ENCODE measurements at regions not wholly inside any gene's neighbourhood (a gene's known extent, or its start where the extent isn't known, plus 50 kb on each side); places are given as distances from the start of the nearest gene placed in this dataset.

- no peaks in the 10 kb centered on the region for H3K9me3 ChIP-seq (ENCODE audit: control insufficient read depth, insufficient read depth, low read length)
- H3K36me3 ChIP-seq (ENCODE audit: control insufficient read depth, insufficient read depth, low read length): no peaks in the 10 kb centered on the region
- peaks cover 16% of the 10 kb centered on the region for H3K27me3 ChIP-seq (ENCODE audit: control insufficient read depth, insufficient read depth, low read length)
- H3K4me3 ChIP-seq (ENCODE audit: low read depth, low read length): no peak overlapping the region
- no peaks in the 10 kb centered on the region for H3K4me1 ChIP-seq (ENCODE audit: control insufficient read depth, insufficient read depth, low read length)
- no peak overlapping the region for H3K9ac ChIP-seq (ENCODE audit: low read depth, low read length)
Measured at GRCh38 chr3:59432665-59433064, 382.8 kb upstream of the CFAP20DC start.

DNA sequence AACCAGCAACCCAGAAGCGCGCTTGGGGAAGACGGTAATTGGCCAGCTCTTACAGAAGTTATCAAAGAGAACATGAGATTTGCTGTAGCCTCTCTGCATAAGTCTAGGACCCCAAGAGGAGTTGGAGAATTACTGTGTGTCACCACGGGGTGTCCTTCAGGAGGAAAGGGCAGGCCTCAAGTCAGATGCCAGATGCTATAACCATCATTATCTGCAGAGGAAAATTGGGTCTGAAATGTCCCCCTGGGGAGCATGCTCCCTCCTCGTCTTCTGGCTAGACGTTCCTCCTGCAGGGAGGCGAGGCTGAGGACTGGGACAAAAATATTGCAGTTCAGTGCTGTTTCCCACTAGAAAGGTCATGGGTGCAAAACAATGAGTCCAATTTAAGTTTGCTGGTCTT, 380.5 kb upstream of the CFAP20DC start:
- Histone ChIP-seq H3K36me3 (ENCODE audit: control insufficient read depth, insufficient read depth, low read length) (no peaks in the 10 kb centered on the region), H3K9me3 (ENCODE audit: control insufficient read depth, insufficient read depth, low read length) (no peaks in the 10 kb centered on the region), H3K9ac (ENCODE audit: low read depth, low read length) (no peak overlapping the region), H3K27me3 (ENCODE audit: control insufficient read depth, insufficient read depth, low read length) (peaks cover 6% of the 10 kb centered on the region), H3K4me3 (ENCODE audit: low read depth, low read length) (no peak overlapping the region), H3K4me1 (ENCODE audit: control insufficient read depth, insufficient read depth, low read length) (no peaks in the 10 kb centered on the region)

DNA sequence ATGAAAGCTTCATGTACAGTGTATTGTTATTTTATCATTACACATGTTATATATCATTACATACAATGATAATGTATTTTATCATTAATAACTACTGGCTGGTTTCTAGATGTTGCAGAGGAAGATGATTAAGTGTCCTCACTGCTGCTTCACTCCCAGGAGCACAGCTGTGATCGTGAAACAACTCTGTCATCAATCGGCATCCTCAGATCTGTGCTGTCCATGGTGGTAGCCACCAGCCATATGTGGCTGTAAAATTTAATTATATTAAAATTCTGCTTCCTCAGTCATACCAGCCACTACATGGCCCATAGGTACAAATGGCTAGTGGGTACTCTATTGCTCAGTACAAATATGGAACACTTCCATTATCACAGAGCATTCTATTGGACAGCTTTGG, 379.4 kb upstream of the CFAP20DC start:
- no peaks in the 10 kb centered on the region for H3K9me3 ChIP-seq (ENCODE audit: control insufficient read depth, insufficient read depth, low read length)
- no peaks in the 10 kb centered on the region for H3K36me3 ChIP-seq (ENCODE audit: control insufficient read depth, insufficient read depth, low read length)
- no peaks in the 10 kb centered on the region for H3K4me1 ChIP-seq (ENCODE audit: control insufficient read depth, insufficient read depth, low read length)
- no peak overlapping the region for H3K9ac ChIP-seq (ENCODE audit: low read depth, low read length)
- H3K27me3 ChIP-seq (ENCODE audit: control insufficient read depth, insufficient read depth, low read length): peaks cover 4% of the 10 kb centered on the region
- H3K4me3 ChIP-seq (ENCODE audit: low read depth, low read length): no peak overlapping the region

DNA sequence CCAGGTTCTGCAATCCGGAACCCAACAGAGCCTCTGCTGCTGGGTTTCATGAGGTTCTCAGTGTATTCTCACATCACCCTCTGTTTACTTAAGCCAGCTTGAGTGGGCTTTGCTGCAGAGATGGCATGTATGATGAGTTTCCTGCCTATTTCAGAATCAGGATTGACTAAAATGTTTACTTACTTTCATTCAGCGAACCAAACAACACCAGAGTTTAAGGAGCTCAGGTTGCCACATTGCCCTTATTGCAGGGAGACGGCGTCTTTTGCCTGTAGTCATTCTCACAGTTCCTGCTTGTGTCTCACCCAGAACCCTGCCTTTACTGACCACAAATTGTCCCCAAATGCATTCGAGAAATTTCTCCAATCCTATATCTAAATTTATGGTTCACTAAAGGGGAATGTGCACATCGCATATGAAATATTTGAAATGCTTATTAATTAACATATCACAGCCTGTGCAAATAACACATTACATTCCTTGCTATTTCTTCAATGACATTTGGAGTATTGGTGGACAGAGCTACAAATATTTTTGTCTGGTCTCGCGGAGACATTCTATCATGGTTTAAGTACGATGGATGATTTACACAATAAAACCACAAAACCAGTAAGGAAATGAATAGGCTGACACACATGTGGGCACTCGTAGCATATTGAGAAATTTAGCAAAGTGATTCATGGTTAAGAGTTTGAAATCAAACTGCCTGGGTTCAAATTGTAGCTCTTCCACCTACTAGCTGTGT, 377.2 kb upstream of the CFAP20DC start:
- Histone ChIP-seq H3K9ac (ENCODE audit: low read depth, low read length) (no peak overlapping the region), H3K4me3 (ENCODE audit: low read depth, low read length) (no peak overlapping the region), H3K9me3 (ENCODE audit: control insufficient read depth, insufficient read depth, low read length) (no peaks in the 10 kb centered on the region), H3K36me3 (ENCODE audit: control insufficient read depth, insufficient read depth, low read length) (no peaks in the 10 kb centered on the region), H3K4me1 (ENCODE audit: control insufficient read depth, insufficient read depth, low read length) (no peaks in the 10 kb centered on the region), H3K27me3 (ENCODE audit: control insufficient read depth, insufficient read depth, low read length) (no peaks in the 10 kb centered on the region)

DNA sequence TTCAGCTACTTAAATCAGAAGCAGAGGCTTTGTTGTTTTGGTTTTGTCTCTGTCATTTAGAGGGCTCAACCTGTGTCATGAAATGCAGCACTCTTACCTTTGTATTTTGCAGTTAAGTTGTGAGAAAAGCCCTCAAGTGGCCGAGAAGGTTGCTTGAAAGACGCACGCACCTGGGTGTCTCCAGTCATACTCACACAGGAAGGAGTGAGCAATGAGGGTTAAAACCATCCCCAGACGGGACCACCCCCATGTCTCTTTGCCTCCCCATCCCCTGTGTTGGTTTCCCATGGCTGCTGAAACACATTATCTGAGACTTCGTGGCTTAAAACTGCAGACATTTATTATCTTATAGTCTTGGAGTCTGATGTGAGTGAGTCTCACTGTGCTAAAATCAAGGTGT, 376.1 kb upstream of the CFAP20DC start:
- Histone ChIP-seq H3K9ac (ENCODE audit: low read depth, low read length) (no peak overlapping the region), H3K36me3 (ENCODE audit: control insufficient read depth, insufficient read depth, low read length) (no peaks in the 10 kb centered on the region), H3K9me3 (ENCODE audit: control insufficient read depth, insufficient read depth, low read length) (no peaks in the 10 kb centered on the region), H3K4me3 (ENCODE audit: low read depth, low read length) (no peak overlapping the region), H3K27me3 (ENCODE audit: control insufficient read depth, insufficient read depth, low read length) (no peaks in the 10 kb centered on the region), H3K4me1 (ENCODE audit: control insufficient read depth, insufficient read depth, low read length) (no peaks in the 10 kb centered on the region)

GRCh38 chr3:59425371-59425770, 375.5 kb upstream of the CFAP20DC start:
- H3K9ac ChIP-seq (ENCODE audit: low read depth, low read length): no peak overlapping the region
- H3K9me3 ChIP-seq (ENCODE audit: control insufficient read depth, insufficient read depth, low read length): no peaks in the 10 kb centered on the region
- no peaks in the 10 kb centered on the region for H3K27me3 ChIP-seq (ENCODE audit: control insufficient read depth, insufficient read depth, low read length)
- no peaks in the 10 kb centered on the region for H3K4me1 ChIP-seq (ENCODE audit: control insufficient read depth, insufficient read depth, low read length)
- H3K4me3 ChIP-seq (ENCODE audit: low read depth, low read length): no peak overlapping the region
- no peaks in the 10 kb centered on the region for H3K36me3 ChIP-seq (ENCODE audit: control insufficient read depth, insufficient read depth, low read length)

DNA sequence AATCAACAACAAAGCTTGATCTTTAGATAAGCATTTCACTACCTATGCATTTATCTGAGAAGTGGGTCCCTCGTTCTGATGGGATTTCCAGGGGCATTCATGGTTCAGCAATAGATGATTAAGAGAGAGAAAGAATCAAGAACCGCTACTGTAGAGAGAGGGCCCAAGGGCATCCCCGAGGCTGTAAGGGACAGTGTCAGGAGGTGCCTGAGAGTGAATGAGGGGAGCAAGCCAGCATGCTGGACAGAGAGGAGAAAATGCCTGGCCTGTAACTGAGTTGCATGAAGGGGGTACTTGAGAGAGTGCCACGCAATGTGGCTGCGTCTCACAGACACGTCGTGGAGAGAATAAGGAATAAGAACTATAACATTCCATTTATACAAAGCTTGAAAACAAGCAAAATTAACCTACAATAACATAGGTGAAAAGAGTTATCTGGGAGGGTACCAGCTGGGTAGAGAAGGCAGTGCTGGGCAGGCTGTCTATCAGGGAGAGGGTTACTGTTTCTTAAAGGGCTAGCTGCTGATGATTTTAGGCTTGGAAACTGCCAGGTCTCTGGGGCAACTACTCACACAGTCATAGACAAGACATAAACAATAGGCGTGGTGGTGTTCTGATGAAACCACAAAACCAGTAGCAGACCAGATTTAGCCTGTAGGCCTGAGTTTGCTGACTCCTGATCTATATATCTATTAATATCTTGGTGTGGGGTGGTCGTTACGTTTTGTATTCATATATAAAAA, 374.6 kb upstream of the CFAP20DC start:
- H3K9ac ChIP-seq (ENCODE audit: low read depth, low read length): no peak overlapping the region
- no peaks in the 10 kb centered on the region for H3K4me1 ChIP-seq (ENCODE audit: control insufficient read depth, insufficient read depth, low read length)
- no peaks in the 10 kb centered on the region for H3K27me3 ChIP-seq (ENCODE audit: control insufficient read depth, insufficient read depth, low read length)
- no peaks in the 10 kb centered on the region for H3K9me3 ChIP-seq (ENCODE audit: control insufficient read depth, insufficient read depth, low read length)
- no peaks in the 10 kb centered on the region for H3K36me3 ChIP-seq (ENCODE audit: control insufficient read depth, insufficient read depth, low read length)
- no peak overlapping the region for H3K4me3 ChIP-seq (ENCODE audit: low read depth, low read length)

DNA sequence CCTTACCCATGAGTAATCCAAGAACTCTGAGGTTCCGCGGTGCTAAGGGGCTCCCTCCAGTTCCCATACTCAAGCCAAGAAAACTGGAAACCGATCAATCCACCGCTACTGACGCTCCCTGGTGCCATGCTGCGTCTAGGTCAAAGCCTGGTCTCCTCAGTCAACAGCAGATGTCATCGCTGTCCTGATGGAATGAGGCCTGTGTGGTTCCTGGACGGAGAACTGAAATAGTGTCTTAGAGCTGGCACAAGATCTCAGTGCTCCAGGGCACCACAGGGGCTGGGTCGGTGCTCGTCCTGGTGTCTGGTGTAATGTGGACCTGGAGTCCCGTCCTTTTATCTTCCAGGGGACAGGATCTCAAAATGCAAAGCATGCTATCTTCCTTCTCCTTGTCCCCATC, 373.9 kb upstream of the CFAP20DC start:
- Histone ChIP-seq H3K36me3 (ENCODE audit: control insufficient read depth, insufficient read depth, low read length) (no peaks in the 10 kb centered on the region), H3K9me3 (ENCODE audit: control insufficient read depth, insufficient read depth, low read length) (no peaks in the 10 kb centered on the region), H3K4me3 (ENCODE audit: low read depth, low read length) (no peak overlapping the region), H3K27me3 (ENCODE audit: control insufficient read depth, insufficient read depth, low read length) (no peaks in the 10 kb centered on the region), H3K9ac (ENCODE audit: low read depth, low read length) (no peak overlapping the region), H3K4me1 (ENCODE audit: control insufficient read depth, insufficient read depth, low read length) (no peaks in the 10 kb centered on the region)

DNA sequence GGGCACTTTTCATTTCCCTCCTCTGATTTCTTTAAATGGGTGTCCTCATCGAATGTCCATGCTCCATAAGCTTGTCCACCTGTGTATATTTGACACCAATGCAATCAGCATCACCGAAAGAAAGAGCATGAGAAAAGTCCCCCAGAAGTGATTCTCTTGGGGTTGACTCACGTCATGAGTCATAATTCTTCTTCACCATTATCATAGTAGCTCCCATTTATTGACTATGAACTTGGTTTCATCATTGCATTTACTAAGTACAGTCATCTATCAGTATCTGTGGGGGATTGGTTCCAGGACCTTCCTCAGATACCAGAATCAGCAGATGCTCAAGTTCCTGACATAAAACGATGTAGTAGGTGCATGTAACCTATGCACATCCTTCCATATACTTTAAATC, 372.5 kb upstream of the CFAP20DC start:
- Histone ChIP-seq H3K27me3 (ENCODE audit: control insufficient read depth, insufficient read depth, low read length) (no peaks in the 10 kb centered on the region), H3K36me3 (ENCODE audit: control insufficient read depth, insufficient read depth, low read length) (no peaks in the 10 kb centered on the region), H3K9me3 (ENCODE audit: control insufficient read depth, insufficient read depth, low read length) (no peaks in the 10 kb centered on the region), H3K4me1 (ENCODE audit: control insufficient read depth, insufficient read depth, low read length) (no peaks in the 10 kb centered on the region), H3K4me3 (ENCODE audit: low read depth, low read length) (no peak overlapping the region), H3K9ac (ENCODE audit: low read depth, low read length) (no peak overlapping the region)

GRCh38 chr3:59418836-59419235, 369.0 kb upstream of the CFAP20DC start:
- Histone ChIP-seq H3K4me1 (ENCODE audit: control insufficient read depth, insufficient read depth, low read length) (no peaks in the 10 kb centered on the region), H3K4me3 (ENCODE audit: low read depth, low read length) (no peak overlapping the region), H3K36me3 (ENCODE audit: control insufficient read depth, insufficient read depth, low read length) (no peaks in the 10 kb centered on the region), H3K9ac (ENCODE audit: low read depth, low read length) (no peak overlapping the region), H3K27me3 (ENCODE audit: control insufficient read depth, insufficient read depth, low read length) (no peaks in the 10 kb centered on the region), H3K9me3 (ENCODE audit: control insufficient read depth, insufficient read depth, low read length) (no peaks in the 10 kb centered on the region)

DNA sequence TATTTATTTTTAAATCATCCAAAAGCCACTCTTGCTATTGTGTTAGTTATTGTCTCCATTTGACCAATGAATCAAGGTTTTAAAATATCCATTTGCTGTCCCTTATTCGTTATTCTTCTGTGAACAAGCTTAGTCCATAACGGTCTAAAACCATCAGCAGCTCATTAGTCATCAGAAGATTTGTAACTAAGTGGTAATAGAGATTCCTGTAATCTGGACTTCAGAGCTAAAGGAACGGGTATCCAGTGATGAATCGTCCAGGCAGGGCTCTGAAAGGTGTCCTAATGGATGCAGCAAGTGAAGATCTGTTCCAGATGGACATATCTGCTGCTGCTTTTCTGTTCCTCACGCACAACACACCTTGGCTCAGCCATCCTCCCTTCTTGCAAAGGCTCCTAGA, 362.7 kb upstream of the CFAP20DC start:
- H3K27me3 ChIP-seq (ENCODE audit: control insufficient read depth, insufficient read depth, low read length): no peaks in the 10 kb centered on the region
- no peak overlapping the region for H3K9ac ChIP-seq (ENCODE audit: low read depth, low read length)
- no peaks in the 10 kb centered on the region for H3K9me3 ChIP-seq (ENCODE audit: control insufficient read depth, insufficient read depth, low read length)
- H3K4me1 ChIP-seq (ENCODE audit: control insufficient read depth, insufficient read depth, low read length): no peaks in the 10 kb centered on the region
- H3K36me3 ChIP-seq (ENCODE audit: control insufficient read depth, insufficient read depth, low read length): no peaks in the 10 kb centered on the region
- H3K4me3 ChIP-seq (ENCODE audit: low read depth, low read length): no peak overlapping the region

- Histone ChIP-seq H3K36me3 (ENCODE audit: control insufficient read depth, insufficient read depth, low read length) (no peaks in the 10 kb centered on the region), H3K4me3 (ENCODE audit: low read depth, low read length) (no peak overlapping the region), H3K9me3 (ENCODE audit: control insufficient read depth, insufficient read depth, low read length) (no peaks in the 10 kb centered on the region), H3K9ac (ENCODE audit: low read depth, low read length) (no peak overlapping the region), H3K4me1 (ENCODE audit: control insufficient read depth, insufficient read depth, low read length) (no peaks in the 10 kb centered on the region), H3K27me3 (ENCODE audit: control insufficient read depth, insufficient read depth, low read length) (no peaks in the 10 kb centered on the region)
Measured at GRCh38 chr3:59411694-59412093, 361.9 kb upstream of the CFAP20DC start.

Measured in iPS-15b (cell line).